Stimulated activated CD8-positive, alpha-beta memory T cell treated with anti-CD3 and anti-CD28 coated beads, Interleukin-2, amount 100 ng/mL, for 48 hours (primary cell): ENCODE measurements at regions not wholly inside any gene's neighbourhood (a gene's known extent, or its start where the extent isn't known, plus 50 kb on each side); places are given as distances from the start of the nearest gene placed in this dataset.
"Not testable (repeated sequence)": the region's sequence is repeated elsewhere in the genome, so short reads cannot be mapped to it uniquely, and the experiment has no call there.

Source experiments
- DNase-seq, 2 donors: peaks; one replicate each; pipeline ENCODE4 v3.0.0-alpha.2; 2020; ENCODE audit warnings: low read depth in 2 of 2

GRCh38 chr18:34280000-34280399, 55.3 kb upstream of the NOL4 start:
- DNase-seq, result no peak

- no peak for DNase-seq
These were observed 55.9 kb upstream of the NOL4 start for GRCh38 chr18:34280653-34281052.

DNA sequence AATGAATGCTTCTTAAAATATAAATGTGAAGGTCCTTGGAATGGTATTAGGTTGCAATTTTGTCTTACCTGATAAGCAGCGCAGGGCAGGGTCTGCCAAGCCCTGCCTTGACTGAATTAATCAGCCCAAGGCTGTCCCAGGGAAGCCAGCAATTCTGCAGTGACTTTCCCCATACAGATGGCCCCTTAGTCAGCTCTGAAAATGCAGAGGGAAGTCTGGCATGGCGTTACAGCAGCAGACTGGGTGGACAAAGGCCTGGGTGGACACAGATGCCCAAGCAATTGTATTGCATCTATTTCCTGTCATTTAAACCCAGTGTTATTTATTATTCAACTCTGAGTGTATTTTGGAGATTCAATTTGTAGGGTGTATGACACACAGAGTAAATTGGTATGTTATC, 56.6 kb upstream of the NOL4 start:
- no peak for DNase-seq

DNA sequence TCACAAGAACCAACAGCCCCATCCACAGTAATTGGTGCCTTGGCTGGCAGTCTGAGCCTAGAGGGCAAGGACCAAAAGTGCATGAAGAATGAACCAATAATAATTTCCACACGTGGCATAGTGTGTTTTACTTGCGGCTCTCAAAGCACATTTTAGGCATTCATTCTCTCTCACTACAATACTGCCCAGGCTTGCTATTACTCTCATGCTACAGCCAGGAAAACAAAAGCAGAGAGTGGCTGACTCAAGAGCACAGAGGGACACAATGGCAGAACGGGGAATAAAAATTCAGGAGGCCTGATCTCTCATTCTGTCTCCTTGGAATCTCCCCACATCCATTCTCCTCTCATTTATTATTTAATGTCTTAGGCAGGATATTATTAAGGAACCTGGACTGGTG, 57.0 kb upstream of the NOL4 start:
- DNase-seq, result no peak

DNA sequence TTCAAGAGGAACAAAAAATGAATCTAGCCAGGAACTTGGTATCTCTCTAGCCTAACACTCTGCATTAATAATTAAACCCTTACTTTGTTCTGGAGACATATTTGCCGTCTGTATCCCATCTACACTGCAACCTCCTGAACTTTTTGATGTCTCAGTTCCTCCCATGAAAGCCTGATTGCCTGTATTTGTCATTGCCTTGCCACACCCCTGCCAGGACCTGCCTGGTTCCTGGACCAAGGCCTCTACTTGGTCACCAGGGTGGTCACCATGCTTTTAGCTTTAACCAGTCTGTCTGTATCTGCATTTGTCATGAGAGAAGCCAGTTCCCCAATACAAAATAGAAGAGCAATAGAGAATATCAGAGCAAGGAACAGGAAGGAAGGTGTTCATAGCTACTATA, 58.8 kb upstream of the NOL4 start:
- DNase-seq, result no peak

DNA sequence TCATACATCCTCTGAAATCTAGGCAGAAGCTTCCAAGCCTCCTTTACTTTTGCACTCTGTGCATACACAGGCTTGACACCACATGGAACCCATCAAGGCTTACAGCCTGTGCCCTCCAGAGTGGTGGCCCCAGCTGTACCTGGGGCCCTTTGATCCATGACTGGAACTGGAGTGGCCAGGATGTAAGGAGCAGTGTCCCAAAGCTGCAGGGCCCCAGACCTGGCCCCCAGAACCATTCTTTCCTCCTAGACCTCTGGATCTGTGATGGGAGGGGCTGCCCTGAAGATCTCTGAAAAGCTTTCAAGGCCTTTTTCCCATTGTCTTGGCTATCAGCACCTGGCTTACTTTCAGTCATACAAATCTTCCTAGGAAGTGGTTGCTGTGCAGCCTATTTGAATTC, 63.1 kb upstream of the NOL4 start:
- no peak for DNase-seq

DNA sequence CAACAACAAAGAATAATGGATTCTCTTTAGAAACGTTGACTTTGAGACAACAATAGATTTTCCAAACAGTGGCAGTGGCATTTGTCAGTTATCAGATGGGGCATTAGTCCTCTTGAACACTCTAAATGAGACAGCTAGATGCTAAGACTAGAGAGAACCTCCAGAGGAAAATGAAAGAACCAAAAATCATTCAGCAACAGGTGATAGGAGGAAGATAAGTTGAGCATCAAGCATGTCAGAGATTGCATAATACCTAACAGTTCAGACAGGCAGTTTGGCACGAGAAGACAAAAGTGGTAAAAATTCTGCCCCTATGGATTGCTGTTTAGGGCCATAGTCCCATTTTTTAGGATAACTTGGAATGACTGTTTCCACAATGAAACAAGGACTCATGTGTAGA, 67.9 kb upstream of the NOL4 start:
- DNase-seq, result no peak

GRCh38 chr18:34297287-34297686, 72.6 kb upstream of the NOL4 start:
- DNase-seq, result no peak

- no peak for DNase-seq
These were observed 75.1 kb upstream of the NOL4 start for GRCh38 chr18:34299828-34300227.

GRCh38 chr18:34311468-34311867, 86.8 kb upstream of the NOL4 start:
- DNase-seq, result no peak

GRCh38 chr18:34314847-34315246, 90.1 kb upstream of the NOL4 start:
- no peak for DNase-seq

GRCh38 chr18:34315591-34316352, 91.1 kb upstream of the NOL4 start:
- no peak for DNase-seq

GRCh38 chr18:34320267-34320666, 95.6 kb upstream of the NOL4 start:
- DNase-seq, result no peak

GRCh38 chr18:34321066-34321465, 96.4 kb upstream of the NOL4 start:
- no peak for DNase-seq

- no peak for DNase-seq
These were observed 97.9 kb upstream of the NOL4 start for GRCh38 chr18:34322365-34323289.

GRCh38 chr18:34329840-34330239, 105.1 kb upstream of the NOL4 start:
- DNase-seq, result no peak

GRCh38 chr18:34330308-34330707, 105.6 kb upstream of the NOL4 start:
- no peak for DNase-seq

DNA sequence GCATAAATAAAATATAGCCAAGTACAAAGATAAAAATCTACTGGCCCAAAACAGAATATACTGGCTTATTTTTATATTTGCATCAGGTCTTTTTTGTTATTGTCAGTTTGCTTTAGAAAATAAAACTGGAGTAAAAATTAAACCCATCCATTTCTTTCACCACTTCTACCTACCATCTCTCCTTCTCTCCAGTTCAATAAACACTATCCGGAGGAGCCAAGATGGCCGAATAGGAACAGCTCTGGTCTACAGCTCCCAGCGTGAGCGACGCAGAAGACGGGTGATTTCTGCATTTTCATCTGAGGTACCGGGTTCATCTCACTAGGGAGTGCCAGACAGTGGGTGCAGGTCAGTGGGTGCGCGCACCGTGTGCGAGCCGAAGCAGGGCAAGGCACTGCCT, 106.2 kb upstream of the NOL4 start:
- DNase-seq, result not testable (repeated sequence)

- not testable (repeated sequence) for DNase-seq
These were observed 106.6 kb upstream of the NOL4 start for GRCh38 chr18:34331343-34331742.

DNA sequence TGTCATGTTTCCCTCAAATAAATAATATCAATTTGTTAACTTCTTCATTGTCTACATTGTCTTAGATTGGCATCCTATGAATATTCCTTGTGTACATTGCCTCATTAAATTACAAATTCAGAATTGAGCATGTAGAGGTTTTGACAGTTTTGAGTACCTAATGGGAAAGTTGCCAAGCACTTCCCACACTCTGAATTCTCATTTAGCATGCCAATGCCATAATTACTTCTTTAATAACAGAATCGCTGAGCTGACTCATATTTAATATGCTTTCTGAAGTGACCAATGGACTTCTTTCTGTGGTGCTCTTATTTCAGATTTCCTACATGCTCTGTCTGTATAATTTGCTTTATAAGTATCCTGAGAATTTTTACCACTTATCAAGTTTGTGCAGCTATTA, 114.4 kb upstream of the NOL4 start:
- no peak for DNase-seq

- no peak for DNase-seq
These were observed 118.2 kb upstream of the NOL4 start for GRCh38 chr18:34342960-34343359.

GRCh38 chr18:34345738-34346137, 121.0 kb upstream of the NOL4 start:
- DNase-seq, result no peak

DNA sequence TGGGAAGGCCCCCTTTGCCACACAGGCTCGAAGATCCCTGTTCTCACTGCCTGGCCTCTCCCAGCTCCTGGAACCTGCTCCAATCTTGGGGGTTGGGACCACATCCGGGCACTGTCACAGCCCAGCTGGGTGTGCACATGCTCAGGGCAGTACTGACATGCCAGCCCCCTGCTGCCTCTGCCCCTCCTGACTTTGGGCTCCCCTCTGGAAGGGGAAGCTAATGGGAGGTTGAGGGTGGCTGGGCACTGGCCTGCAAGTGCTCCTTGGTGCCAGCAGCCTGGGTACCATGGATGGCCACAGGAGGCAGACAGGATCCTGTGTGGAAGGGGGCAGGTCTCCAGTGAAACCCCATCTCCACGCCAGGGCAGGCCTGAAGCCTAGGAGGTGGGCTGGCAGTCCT, 126.1 kb upstream of the NOL4 start:
- no peak for DNase-seq
